NT2/D1 (cell line): ENCODE measurements at regions not wholly inside any gene's neighbourhood (a gene's known extent, or its start where the extent isn't known, plus 50 kb on each side); places are given as distances from the start of the nearest gene placed in this dataset.

Experiments used
- SUZ12 ChIP-seq: IDR thresholded peaks from 2 replicates; pipeline ENCODE4 v1.6.1; 2011; ENCODE audit not compliant: insufficient read length, insufficient read depth; ENCODE audit errors: extremely low read depth
- YY1 ChIP-seq: IDR thresholded peaks from 2 replicates; pipeline ENCODE4 v1.6.1; 2011; ENCODE audit not compliant: insufficient read length, insufficient read depth

- TF ChIP-seq YY1 (no peak), SUZ12 (no peak)
Observed at GRCh38 chr2:18959952-18960717, 370.8 kb upstream of the NT5C1B start.
